ENCODE measurements at regions not wholly inside any gene's neighbourhood (a gene's known extent, or its start where the extent isn't known, plus 50 kb on each side); places are given as distances from the start of the nearest gene placed in this dataset.

DNA sequence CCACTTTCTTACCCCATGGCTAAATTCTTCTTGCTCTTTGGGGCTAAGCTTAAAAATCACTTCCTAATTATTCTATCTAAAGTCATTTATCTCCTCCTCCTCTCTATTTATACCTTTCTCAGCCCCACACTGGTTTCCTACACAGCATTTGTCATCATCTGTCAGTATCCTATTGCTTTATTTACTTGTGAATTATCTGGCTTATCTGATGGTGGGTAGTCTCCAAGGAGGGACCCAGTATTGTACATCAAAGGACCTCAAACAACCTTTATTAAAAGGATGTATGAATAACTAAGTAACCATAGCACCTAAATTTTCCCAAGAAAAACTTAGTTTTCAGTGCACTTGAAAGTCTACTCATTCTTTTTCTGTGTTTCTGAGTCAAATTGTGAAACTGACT is 332.7 kb upstream of the SNX7 start:
- H3K27me3 ChIP-seq (ENCODE audit: control insufficient read depth, insufficient read depth, low read length) = no peaks in the 10 kb centered on the region
- H3K9ac ChIP-seq (ENCODE audit: low read depth, low read length) = no peak overlapping the region
- H3K4me2 ChIP-seq (ENCODE audit: low read length) = no peak overlapping the region
- no peaks in the 10 kb centered on the region for H3K9me3 ChIP-seq (replicated peaks; ENCODE audit: low read length)
- peaks cover 65% of the 10 kb centered on the region for H3K4me1 ChIP-seq (ENCODE audit: control insufficient read depth, insufficient read depth, low read length)
- H3K36me3 ChIP-seq (ENCODE audit: insufficient read depth, low read length) = no peaks in the 10 kb centered on the region
- H3K4me3 ChIP-seq (ENCODE audit: low read length) = no peak overlapping the region

- Histone ChIP-seq H3K9ac (ENCODE audit: low read depth, low read length) (peak overlapping the region; percentile 70), H3K36me3 (ENCODE audit: insufficient read depth, low read length) (no peaks in the 10 kb centered on the region), H3K4me1 (ENCODE audit: control insufficient read depth, insufficient read depth, low read length) (peaks cover 80% of the 10 kb centered on the region), H3K9me3 (replicated peaks; ENCODE audit: low read length) (no peaks in the 10 kb centered on the region), H3K4me2 (ENCODE audit: low read length) (peak overlapping the region; percentile 42), H3K27me3 (ENCODE audit: control insufficient read depth, insufficient read depth, low read length) (no peaks in the 10 kb centered on the region), H3K4me3 (ENCODE audit: low read length) (no peak overlapping the region)
These were observed 334.2 kb upstream of the SNX7 start for GRCh38 chr1:98327220-98327861.

- H3K9ac ChIP-seq (ENCODE audit: low read depth, low read length) = peak overlapping the region; percentile 70
- H3K27me3 ChIP-seq (ENCODE audit: control insufficient read depth, insufficient read depth, low read length) = no peaks in the 10 kb centered on the region
- peak overlapping the region; percentile 5 for H3K4me3 ChIP-seq (ENCODE audit: low read length)
- peak overlapping the region; percentile 41 for H3K4me2 ChIP-seq (ENCODE audit: low read length)
- H3K4me1 ChIP-seq (ENCODE audit: control insufficient read depth, insufficient read depth, low read length) = peaks cover 75% of the 10 kb centered on the region
- no peaks in the 10 kb centered on the region for H3K36me3 ChIP-seq (ENCODE audit: insufficient read depth, low read length)
- no peaks in the 10 kb centered on the region for H3K9me3 ChIP-seq (replicated peaks; ENCODE audit: low read length)
These were observed 335.7 kb upstream of the SNX7 start for GRCh38 chr1:98325646-98326440.

DNA sequence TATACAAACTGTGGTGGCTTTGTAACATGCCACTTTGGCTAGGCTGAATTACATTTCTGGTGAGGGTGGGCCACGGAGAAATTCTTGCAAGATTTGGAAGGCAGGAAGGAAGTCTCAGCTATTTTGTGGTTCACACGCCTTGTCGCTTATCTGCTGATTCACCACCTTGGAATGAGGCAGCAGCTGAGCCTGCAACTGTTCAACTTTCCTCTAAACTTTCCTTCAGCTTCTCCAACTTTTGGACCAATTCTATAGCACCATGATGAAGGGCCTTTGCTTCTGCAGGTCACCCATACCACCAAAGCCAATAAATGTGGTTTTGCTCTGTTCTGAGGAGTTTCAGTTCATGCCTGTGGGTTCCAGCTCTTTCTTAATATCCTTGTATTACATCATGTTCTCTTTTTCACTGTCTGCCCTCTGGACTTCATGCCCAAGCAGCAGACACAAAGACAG is 337.6 kb upstream of the SNX7 start:
- H3K9me3 ChIP-seq (replicated peaks; ENCODE audit: low read length) = no peaks in the 10 kb centered on the region
- no peaks in the 10 kb centered on the region for H3K36me3 ChIP-seq (ENCODE audit: insufficient read depth, low read length)
- H3K4me2 ChIP-seq (ENCODE audit: low read length) = peak overlapping the region; percentile 71
- H3K4me1 ChIP-seq (ENCODE audit: control insufficient read depth, insufficient read depth, low read length) = peaks cover 70% of the 10 kb centered on the region
- H3K4me3 ChIP-seq (ENCODE audit: low read length) = peak overlapping the region; percentile 35
- no peaks in the 10 kb centered on the region for H3K27me3 ChIP-seq (ENCODE audit: control insufficient read depth, insufficient read depth, low read length)
- peak overlapping the region; percentile 81 for H3K9ac ChIP-seq (ENCODE audit: low read depth, low read length)

DNA sequence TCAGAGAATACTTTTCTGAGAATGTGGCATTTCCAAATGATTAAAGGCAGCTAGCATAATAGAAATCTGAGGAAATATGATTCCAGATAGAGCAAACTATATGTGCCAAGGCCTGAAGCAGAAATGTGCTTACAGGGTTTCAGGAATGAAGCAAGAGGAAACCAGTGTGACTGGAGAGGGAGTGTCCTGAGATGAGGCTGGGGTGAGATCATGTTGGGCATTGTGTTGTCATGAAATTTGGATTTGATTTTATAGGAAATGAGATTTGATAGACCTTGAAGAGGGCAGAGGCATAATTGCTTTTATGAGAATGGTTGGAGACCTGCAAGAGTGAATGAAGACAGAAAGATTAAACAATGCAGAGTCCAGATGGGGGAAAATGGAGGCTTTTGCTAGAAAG is 338.1 kb upstream of the SNX7 start:
- H3K4me3 ChIP-seq (ENCODE audit: low read length) = peak overlapping the region; percentile 35
- no peaks in the 10 kb centered on the region for H3K9me3 ChIP-seq (replicated peaks; ENCODE audit: low read length)
- peak overlapping the region; percentile 81 for H3K9ac ChIP-seq (ENCODE audit: low read depth, low read length)
- H3K36me3 ChIP-seq (ENCODE audit: insufficient read depth, low read length) = no peaks in the 10 kb centered on the region
- H3K27me3 ChIP-seq (ENCODE audit: control insufficient read depth, insufficient read depth, low read length) = no peaks in the 10 kb centered on the region
- peaks cover 67% of the 10 kb centered on the region for H3K4me1 ChIP-seq (ENCODE audit: control insufficient read depth, insufficient read depth, low read length)
- H3K4me2 ChIP-seq (ENCODE audit: low read length) = peak overlapping the region; percentile 71

DNA sequence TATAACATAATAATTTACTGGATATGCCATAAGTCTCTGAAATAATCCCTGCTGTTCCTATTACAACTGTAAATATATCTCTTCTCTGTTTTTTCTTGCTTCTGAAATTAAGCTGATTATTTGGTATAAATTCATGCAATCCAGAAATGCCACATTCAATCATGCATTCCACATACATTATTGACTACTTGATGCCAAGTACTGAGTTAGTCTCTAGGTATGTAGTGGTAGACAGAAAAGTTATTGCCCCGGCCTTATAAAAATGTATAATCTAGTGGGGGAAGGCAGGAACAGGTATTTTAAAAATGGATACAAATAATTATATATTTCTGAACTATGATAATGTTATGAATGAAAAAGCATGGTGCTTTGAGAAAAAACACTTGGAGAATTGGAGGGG is 338.6 kb upstream of the SNX7 start:
- H3K27me3 ChIP-seq (ENCODE audit: control insufficient read depth, insufficient read depth, low read length) = no peaks in the 10 kb centered on the region
- no peaks in the 10 kb centered on the region for H3K9me3 ChIP-seq (replicated peaks; ENCODE audit: low read length)
- H3K9ac ChIP-seq (ENCODE audit: low read depth, low read length) = peak overlapping the region; percentile 81
- peak overlapping the region; percentile 71 for H3K4me2 ChIP-seq (ENCODE audit: low read length)
- H3K4me3 ChIP-seq (ENCODE audit: low read length) = no peak overlapping the region
- H3K36me3 ChIP-seq (ENCODE audit: insufficient read depth, low read length) = no peaks in the 10 kb centered on the region
- H3K4me1 ChIP-seq (ENCODE audit: control insufficient read depth, insufficient read depth, low read length) = peaks cover 63% of the 10 kb centered on the region

GRCh38 chr1:98322086-98322485 is 339.4 kb upstream of the SNX7 start:
- Histone ChIP-seq H3K4me3 (ENCODE audit: low read length) (no peak overlapping the region), H3K36me3 (ENCODE audit: insufficient read depth, low read length) (no peaks in the 10 kb centered on the region), H3K9ac (ENCODE audit: low read depth, low read length) (peak overlapping the region; percentile 81)

DNA sequence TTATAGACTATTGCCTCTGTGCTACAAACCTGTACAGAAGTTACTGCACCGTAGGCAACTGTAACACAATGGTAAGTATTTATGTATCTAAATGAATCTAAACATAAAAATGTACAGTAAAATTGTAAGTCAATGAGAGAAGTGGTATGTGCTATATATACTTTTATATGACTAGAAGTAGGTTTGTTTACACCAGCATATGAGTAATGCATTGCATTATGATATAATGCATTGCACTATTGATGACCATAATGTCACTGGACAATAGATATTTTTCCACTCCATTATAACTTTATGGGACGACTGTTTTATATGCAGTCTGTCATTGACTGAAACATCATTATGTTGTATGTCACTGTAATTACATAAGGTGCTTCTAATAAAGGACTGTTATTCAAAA is 340.3 kb upstream of the SNX7 start:
- H3K9me3 ChIP-seq (replicated peaks; ENCODE audit: low read length) = no peaks in the 10 kb centered on the region
- no peaks in the 10 kb centered on the region for H3K27me3 ChIP-seq (ENCODE audit: control insufficient read depth, insufficient read depth, low read length)
- no peak overlapping the region for H3K4me2 ChIP-seq (ENCODE audit: low read length)
- peaks cover 54% of the 10 kb centered on the region for H3K4me1 ChIP-seq (ENCODE audit: control insufficient read depth, insufficient read depth, low read length)
- H3K4me3 ChIP-seq (ENCODE audit: low read length) = no peak overlapping the region
- H3K9ac ChIP-seq (ENCODE audit: low read depth, low read length) = no peak overlapping the region
- H3K36me3 ChIP-seq (ENCODE audit: insufficient read depth, low read length) = no peaks in the 10 kb centered on the region

More at GRCh38 chr1:98322086-98322485, 339.4 kb upstream of the SNX7 start:
- Histone ChIP-seq H3K4me1 (ENCODE audit: control insufficient read depth, insufficient read depth, low read length) (peaks cover 55% of the 10 kb centered on the region), H3K4me2 (ENCODE audit: low read length) (no peak overlapping the region), H3K9me3 (replicated peaks; ENCODE audit: low read length) (no peaks in the 10 kb centered on the region), H3K27me3 (ENCODE audit: control insufficient read depth, insufficient read depth, low read length) (no peaks in the 10 kb centered on the region)

DNA sequence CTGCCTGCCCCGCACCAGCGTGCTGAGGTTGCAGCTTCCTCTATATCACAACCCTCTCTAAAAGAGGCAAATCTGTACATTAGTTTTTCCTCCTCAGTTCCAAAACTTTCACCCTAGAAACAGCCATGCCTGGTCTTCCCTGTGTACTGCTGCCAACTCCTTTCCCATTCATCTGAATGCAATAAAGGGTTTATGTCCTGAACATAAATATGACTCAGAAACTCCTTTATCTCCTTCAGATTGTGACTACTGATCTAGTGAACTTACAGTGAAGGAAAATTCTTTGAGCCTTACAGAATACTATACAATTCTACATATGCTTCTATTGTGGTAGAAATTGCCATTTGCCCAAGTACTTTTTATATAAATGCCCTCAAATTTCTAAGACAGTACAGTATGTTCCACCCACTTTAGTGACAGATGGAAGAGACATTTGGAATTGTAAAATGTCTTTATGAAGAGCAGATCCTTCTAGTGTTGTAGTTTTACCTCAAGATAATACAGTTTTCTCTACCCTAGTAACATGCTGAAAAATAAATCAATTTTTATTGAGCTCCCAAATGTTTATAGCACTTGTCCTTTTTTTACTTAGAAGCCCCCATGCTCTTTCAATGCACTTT is 345.1 kb upstream of the SNX7 start:
- H3K27me3 ChIP-seq (ENCODE audit: control insufficient read depth, insufficient read depth, low read length) = no peaks in the 10 kb centered on the region
- H3K9me3 ChIP-seq (replicated peaks; ENCODE audit: low read length) = no peaks in the 10 kb centered on the region
- H3K4me1 ChIP-seq (ENCODE audit: control insufficient read depth, insufficient read depth, low read length) = peaks cover 30% of the 10 kb centered on the region
- H3K4me3 ChIP-seq (ENCODE audit: low read length) = no peak overlapping the region
- peak overlapping the region; percentile 16 for H3K9ac ChIP-seq (ENCODE audit: low read depth, low read length)
- no peaks in the 10 kb centered on the region for H3K36me3 ChIP-seq (ENCODE audit: insufficient read depth, low read length)
- peak overlapping the region; percentile 13 for H3K4me2 ChIP-seq (ENCODE audit: low read length)

DNA sequence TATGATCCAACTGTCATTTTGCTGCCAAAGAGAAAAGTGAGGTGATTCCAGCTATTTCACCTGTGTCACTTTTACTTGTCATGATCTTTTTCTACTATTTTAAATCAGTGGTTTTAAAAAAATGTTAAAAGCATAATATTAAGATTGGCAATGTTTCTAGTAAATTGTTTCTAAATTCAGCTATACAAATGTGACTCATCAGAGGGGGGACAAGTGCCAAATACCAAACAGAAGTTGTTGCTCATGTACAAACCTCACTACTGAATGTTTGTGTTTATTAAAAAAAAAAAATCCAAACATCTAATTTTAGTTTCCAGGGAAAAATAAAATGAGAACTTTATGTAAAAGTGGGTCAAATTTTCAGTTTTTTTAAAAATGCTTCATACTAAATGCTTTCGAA is 346.2 kb upstream of the SNX7 start:
- Histone ChIP-seq H3K4me3 (ENCODE audit: low read length) (no peak overlapping the region), H3K4me1 (ENCODE audit: control insufficient read depth, insufficient read depth, low read length) (peaks cover 30% of the 10 kb centered on the region), H3K9me3 (replicated peaks; ENCODE audit: low read length) (no peaks in the 10 kb centered on the region)

DNA sequence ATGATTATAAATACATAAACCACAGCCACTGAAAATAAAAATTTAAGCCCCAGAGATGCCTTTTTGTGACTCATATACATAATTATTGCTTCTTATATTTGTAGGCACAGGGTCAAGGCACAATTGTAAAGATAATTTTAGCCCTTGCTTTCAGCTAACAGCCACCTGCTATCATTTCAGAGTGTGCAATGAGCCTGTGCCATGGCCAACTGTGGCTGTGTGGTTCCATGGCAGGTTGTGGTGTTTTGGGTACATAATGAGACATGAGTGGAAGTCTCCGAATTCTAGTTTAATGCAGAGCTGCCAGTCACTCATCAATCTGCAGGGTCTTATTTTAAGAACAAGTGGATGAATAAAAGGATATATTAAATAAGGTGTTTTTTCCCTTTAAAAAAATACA is 346.9 kb upstream of the SNX7 start:
- H3K36me3 ChIP-seq (ENCODE audit: insufficient read depth, low read length) = no peaks in the 10 kb centered on the region
- H3K9ac ChIP-seq (ENCODE audit: low read depth, low read length) = no peak overlapping the region
- H3K27me3 ChIP-seq (ENCODE audit: control insufficient read depth, insufficient read depth, low read length) = no peaks in the 10 kb centered on the region
- H3K9me3 ChIP-seq (replicated peaks; ENCODE audit: low read length) = no peaks in the 10 kb centered on the region
- H3K4me1 ChIP-seq (ENCODE audit: control insufficient read depth, insufficient read depth, low read length) = peaks cover 30% of the 10 kb centered on the region
- no peak overlapping the region for H3K4me2 ChIP-seq (ENCODE audit: low read length)
- no peak overlapping the region for H3K4me3 ChIP-seq (ENCODE audit: low read length)

More for the DNA sequence above, 346.2 kb upstream of the SNX7 start:
- Histone ChIP-seq H3K36me3 (ENCODE audit: insufficient read depth, low read length) (no peaks in the 10 kb centered on the region), H3K9ac (ENCODE audit: low read depth, low read length) (peak overlapping the region; percentile 18), H3K4me2 (ENCODE audit: low read length) (no peak overlapping the region), H3K27me3 (ENCODE audit: control insufficient read depth, insufficient read depth, low read length) (no peaks in the 10 kb centered on the region)
